ENCODE measurements at regions not wholly inside any gene's neighbourhood (a gene's known extent, or its start where the extent isn't known, plus 50 kb on each side); places are given as distances from the start of the nearest gene placed in this dataset.

- Histone ChIP-seq H3K9ac (ENCODE audit: insufficient read depth, low read length) (no peak overlapping the region), H3K4me1 (ENCODE audit: control insufficient read depth, extremely low read depth, insufficient read depth, low read length) (no peaks in the 10 kb centered on the region), H3K27ac (ENCODE audit: insufficient read depth, low read length) (no peak overlapping the region), H3K36me3 (ENCODE audit: control insufficient read depth, insufficient read depth, low read length) (no peaks in the 10 kb centered on the region), H3K4me3 (replicated peaks in 1 of 4; ENCODE audit: control extremely low read depth in 1 of 4, insufficient read depth in 1 of 4, low read depth in 3 of 4, low read length in 4 of 4) (no peak overlapping the region), H3K27me3 (ENCODE audit: control insufficient read depth, insufficient read depth, low read length) (no peaks in the 10 kb centered on the region), H3K79me2 (ENCODE audit: control insufficient read depth, insufficient read depth, low read length) (no peaks in the 10 kb centered on the region), H4K20me1 (ENCODE audit: control insufficient read depth, extremely low read depth, insufficient read depth, low read length) (no peaks in the 10 kb centered on the region), H2AFZ (ENCODE audit: low read length) (no peak overlapping the region), H3K9me3 (ENCODE audit: control insufficient read depth, insufficient read depth, low read depth, low read length) (no peaks in the 10 kb centered on the region), H3K4me2 (ENCODE audit: extremely low read depth, insufficient read depth, low read length) (no peak overlapping the region)
- no peak for DNase-seq (ENCODE audit: low read depth in 2 of 2)
- TF ChIP-seq, protein P1, sequence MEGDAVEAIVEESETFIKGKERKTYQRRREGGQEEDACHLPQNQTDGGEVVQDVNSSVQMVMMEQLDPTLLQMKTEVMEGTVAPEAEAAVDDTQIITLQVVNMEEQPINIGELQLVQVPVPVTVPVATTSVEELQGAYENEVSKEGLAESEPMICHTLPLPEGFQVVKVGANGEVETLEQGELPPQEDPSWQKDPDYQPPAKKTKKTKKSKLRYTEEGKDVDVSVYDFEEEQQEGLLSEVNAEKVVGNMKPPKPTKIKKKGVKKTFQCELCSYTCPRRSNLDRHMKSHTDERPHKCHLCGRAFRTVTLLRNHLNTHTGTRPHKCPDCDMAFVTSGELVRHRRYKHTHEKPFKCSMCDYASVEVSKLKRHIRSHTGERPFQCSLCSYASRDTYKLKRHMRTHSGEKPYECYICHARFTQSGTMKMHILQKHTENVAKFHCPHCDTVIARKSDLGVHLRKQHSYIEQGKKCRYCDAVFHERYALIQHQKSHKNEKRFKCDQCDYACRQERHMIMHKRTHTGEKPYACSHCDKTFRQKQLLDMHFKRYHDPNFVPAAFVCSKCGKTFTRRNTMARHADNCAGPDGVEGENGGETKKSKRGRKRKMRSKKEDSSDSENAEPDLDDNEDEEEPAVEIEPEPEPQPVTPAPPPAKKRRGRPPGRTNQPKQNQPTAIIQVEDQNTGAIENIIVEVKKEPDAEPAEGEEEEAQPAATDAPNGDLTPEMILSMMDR (conservative IDR thresholded peaks at IDR 0.05 in 1 of 2, IDR thresholded peaks at IDR 0.05 in 1 of 2; ENCODE audit: low read depth in 1 of 2, low read length in 2 of 2) = no peak
- TF ChIP-seq EZH2 (IDR thresholded peaks at IDR 0.05; ENCODE audit: low read length, missing control alignments) = no peak
These were observed 193.0 kb upstream of the SHH start for GRCh38 chr7:156005202-156005691.

- Histone ChIP-seq H3K36me3 (ENCODE audit: control insufficient read depth, insufficient read depth, low read length) (no peaks in the 10 kb centered on the region), H3K9me3 (ENCODE audit: control insufficient read depth, insufficient read depth, low read depth, low read length) (no peaks in the 10 kb centered on the region), H4K20me1 (ENCODE audit: control insufficient read depth, extremely low read depth, insufficient read depth, low read length) (no peaks in the 10 kb centered on the region), H3K4me1 (ENCODE audit: control insufficient read depth, extremely low read depth, insufficient read depth, low read length) (no peaks in the 10 kb centered on the region), H3K9ac (ENCODE audit: insufficient read depth, low read length) (no peak overlapping the region), H3K4me2 (ENCODE audit: extremely low read depth, insufficient read depth, low read length) (no peak overlapping the region), H3K27me3 (ENCODE audit: control insufficient read depth, insufficient read depth, low read length) (no peaks in the 10 kb centered on the region), H3K79me2 (ENCODE audit: control insufficient read depth, insufficient read depth, low read length) (no peaks in the 10 kb centered on the region), H2AFZ (ENCODE audit: low read length) (no peak overlapping the region), H3K27ac (ENCODE audit: insufficient read depth, low read length) (no peak overlapping the region), H3K4me3 (replicated peaks in 1 of 4; ENCODE audit: control extremely low read depth in 1 of 4, insufficient read depth in 1 of 4, low read depth in 3 of 4, low read length in 4 of 4) (no peak overlapping the region)
- no peak for TF ChIP-seq EZH2 (IDR thresholded peaks at IDR 0.05; ENCODE audit: low read length, missing control alignments)
- TF ChIP-seq, protein P1 (conservative IDR thresholded peaks at IDR 0.05 in 1 of 2, IDR thresholded peaks at IDR 0.05 in 1 of 2; ENCODE audit: low read depth in 1 of 2, low read length in 2 of 2) = no peak
- DNase-seq (ENCODE audit: low read depth in 2 of 2) = no peak
These were observed 192.3 kb upstream of the SHH start for GRCh38 chr7:156004265-156005201.

DNA sequence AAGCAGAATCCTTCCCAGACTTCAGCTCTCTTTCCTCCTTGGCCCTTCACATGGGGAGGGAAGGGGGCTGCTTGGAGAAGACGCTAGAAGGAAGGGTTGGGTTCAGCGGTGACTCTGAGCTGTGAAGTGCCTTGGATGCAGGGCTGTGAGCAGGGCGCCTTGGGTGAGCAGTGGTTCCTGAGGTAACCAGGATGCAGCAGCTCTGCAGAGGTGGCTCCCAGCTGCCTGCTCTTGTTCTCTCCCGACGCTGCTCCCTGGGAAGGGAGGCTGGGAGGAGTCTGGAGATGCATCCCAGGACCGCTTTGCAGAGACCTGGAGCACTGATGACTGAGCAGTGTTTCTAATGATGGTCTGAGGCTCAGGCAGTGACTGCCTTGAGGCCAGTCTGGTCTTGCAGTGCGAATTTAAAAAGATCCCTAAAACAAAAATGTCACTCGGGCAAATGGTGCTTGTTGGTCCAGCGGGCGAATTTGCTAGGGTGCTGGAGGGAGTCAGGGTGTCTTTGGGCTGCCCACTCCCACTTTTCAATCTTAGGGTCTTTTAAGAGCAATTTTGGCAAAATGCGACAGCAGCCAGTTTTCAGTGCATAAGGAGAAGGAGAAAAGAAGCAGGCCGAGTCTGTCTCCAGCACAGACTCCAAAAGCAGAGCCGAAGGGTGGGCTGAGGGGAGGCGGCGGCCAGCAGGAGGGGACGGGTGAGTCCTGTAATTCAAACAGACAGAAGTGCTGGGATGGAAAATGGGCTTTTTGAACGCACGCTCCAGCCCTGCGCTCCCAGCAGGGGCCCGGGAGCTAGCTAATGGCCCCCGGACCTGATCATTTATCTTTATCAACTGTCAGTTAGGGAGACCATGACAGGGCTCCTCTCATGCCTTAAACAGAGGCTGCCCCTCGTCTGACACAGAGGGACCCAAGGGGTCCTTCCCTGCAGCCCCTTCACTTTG lies 191.2 kb upstream of the SHH start:
- H2AFZ ChIP-seq (ENCODE audit: low read length) = no peak overlapping the region
- no peak overlapping the region for H3K9ac ChIP-seq (ENCODE audit: insufficient read depth, low read length)
- TF ChIP-seq, protein P1 (conservative IDR thresholded peaks at IDR 0.05 in 1 of 2, IDR thresholded peaks at IDR 0.05 in 1 of 2; ENCODE audit: low read depth in 1 of 2, low read length in 2 of 2) = no peak
- TF ChIP-seq EZH2 (IDR thresholded peaks at IDR 0.05; ENCODE audit: low read length, missing control alignments) = no peak
- H3K4me3 ChIP-seq (replicated peaks in 1 of 4; ENCODE audit: control extremely low read depth in 1 of 4, insufficient read depth in 1 of 4, low read depth in 3 of 4, low read length in 4 of 4) = no peak overlapping the region
- no peaks in the 10 kb centered on the region for H3K36me3 ChIP-seq (ENCODE audit: control insufficient read depth, insufficient read depth, low read length)
- no peaks in the 10 kb centered on the region for H3K79me2 ChIP-seq (ENCODE audit: control insufficient read depth, insufficient read depth, low read length)
- no peak for DNase-seq (ENCODE audit: low read depth in 2 of 2)
- no peak overlapping the region for H3K4me2 ChIP-seq (ENCODE audit: extremely low read depth, insufficient read depth, low read length)
- H4K20me1 ChIP-seq (ENCODE audit: control insufficient read depth, extremely low read depth, insufficient read depth, low read length) = no peaks in the 10 kb centered on the region
- no peak overlapping the region for H3K27ac ChIP-seq (ENCODE audit: insufficient read depth, low read length)
- H3K4me1 ChIP-seq (ENCODE audit: control insufficient read depth, extremely low read depth, insufficient read depth, low read length) = no peaks in the 10 kb centered on the region
- H3K27me3 ChIP-seq (ENCODE audit: control insufficient read depth, insufficient read depth, low read length) = no peaks in the 10 kb centered on the region
- no peaks in the 10 kb centered on the region for H3K9me3 ChIP-seq (ENCODE audit: control insufficient read depth, insufficient read depth, low read depth, low read length)
